ENCODE measurements at regions not wholly inside any gene's neighbourhood (a gene's known extent, or its start where the extent isn't known, plus 50 kb on each side); places are given as distances from the start of the nearest gene placed in this dataset.

DNA sequence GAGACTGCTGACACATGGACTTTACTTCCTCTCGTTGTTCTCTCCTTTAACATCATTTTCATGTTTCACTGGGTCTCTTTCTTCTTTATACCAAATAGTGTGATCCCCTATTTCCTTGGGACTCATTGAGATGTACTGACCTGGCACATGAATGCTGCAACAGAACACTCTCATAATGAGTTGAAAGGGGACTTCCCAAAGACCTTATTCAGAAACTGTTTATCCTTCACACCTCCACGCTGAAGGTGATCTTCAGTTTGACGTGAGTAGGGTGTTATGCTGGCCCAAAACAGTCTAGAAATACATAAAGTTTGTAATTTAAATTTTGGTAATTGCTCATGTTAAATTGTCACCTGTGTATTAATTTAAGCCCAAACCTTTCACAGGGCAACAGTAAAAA lies 1096.8 kb upstream of the GYPC start:
- TF ChIP-seq, protein P1, sequence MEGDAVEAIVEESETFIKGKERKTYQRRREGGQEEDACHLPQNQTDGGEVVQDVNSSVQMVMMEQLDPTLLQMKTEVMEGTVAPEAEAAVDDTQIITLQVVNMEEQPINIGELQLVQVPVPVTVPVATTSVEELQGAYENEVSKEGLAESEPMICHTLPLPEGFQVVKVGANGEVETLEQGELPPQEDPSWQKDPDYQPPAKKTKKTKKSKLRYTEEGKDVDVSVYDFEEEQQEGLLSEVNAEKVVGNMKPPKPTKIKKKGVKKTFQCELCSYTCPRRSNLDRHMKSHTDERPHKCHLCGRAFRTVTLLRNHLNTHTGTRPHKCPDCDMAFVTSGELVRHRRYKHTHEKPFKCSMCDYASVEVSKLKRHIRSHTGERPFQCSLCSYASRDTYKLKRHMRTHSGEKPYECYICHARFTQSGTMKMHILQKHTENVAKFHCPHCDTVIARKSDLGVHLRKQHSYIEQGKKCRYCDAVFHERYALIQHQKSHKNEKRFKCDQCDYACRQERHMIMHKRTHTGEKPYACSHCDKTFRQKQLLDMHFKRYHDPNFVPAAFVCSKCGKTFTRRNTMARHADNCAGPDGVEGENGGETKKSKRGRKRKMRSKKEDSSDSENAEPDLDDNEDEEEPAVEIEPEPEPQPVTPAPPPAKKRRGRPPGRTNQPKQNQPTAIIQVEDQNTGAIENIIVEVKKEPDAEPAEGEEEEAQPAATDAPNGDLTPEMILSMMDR (conservative IDR thresholded peaks at IDR 0.05) = no peak
- H3K27ac ChIP-seq = no peak overlapping the region

DNA sequence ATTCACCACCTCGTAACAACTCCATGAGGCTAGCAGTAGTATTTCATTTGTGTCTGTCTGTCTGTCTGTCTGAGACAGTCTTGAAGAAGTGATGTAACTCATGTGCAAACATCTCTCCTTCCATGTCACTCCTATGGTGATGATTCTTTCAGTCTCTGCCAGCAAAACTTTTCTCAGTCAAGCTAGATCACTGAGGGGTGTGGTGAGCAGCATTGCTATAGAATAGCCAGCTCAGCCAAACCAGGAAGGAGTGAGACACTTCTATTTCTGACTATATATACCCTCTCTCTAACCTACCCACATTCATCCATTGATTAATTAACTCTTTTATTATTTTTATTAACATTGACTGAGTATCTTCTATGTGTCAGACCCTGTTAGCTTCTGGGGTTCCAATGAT lies 1095.1 kb upstream of the GYPC start:
- TF ChIP-seq, protein P1 (conservative IDR thresholded peaks at IDR 0.05) = no peak

DNA sequence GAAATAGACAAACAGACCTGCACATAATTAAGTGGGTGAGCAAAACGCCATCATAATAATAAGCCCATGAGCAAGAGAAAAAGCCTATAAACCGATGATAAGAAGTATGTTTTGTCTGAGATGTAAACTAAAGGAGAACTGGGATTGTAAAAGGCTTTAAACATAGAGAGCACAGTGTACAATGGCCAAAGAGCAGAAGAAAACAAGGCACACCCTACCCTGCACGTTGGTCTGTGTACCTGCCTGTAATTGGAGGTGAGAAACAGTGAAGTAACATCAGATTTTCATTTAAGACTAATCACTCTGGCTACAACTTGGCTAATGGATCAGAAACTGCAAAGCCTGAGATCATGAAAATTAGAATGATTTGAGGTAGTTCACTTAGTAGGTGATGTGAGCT lies 1094.7 kb upstream of the GYPC start:
- TF ChIP-seq, protein P1 (conservative IDR thresholded peaks at IDR 0.05) = no peak
- no peak overlapping the region for H3K27ac ChIP-seq

More for the DNA sequence above, 1095.1 kb upstream of the GYPC start:
- no peak overlapping the region for H3K27ac ChIP-seq

DNA sequence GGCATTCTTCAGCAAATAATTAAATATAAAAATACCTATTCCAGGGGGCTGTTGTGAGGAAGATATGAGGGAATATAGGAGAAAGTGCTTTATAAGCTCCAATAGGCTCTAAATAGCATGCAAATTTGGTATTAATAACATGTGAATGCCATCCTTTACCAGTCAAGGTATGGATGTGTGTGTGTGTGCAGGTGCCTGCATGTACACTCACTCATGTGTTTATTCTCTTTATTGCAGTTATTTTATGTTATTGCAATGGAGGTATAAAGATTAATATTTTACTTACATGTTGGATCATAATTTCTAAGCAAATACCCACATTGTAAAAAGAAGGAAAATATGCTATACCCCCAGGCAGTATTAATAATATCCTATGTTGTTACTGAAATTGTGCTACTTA lies 1093.0 kb upstream of the GYPC start:
- TF ChIP-seq, protein P1 (conservative IDR thresholded peaks at IDR 0.05) = no peak
- no peak overlapping the region for H3K27ac ChIP-seq

DNA sequence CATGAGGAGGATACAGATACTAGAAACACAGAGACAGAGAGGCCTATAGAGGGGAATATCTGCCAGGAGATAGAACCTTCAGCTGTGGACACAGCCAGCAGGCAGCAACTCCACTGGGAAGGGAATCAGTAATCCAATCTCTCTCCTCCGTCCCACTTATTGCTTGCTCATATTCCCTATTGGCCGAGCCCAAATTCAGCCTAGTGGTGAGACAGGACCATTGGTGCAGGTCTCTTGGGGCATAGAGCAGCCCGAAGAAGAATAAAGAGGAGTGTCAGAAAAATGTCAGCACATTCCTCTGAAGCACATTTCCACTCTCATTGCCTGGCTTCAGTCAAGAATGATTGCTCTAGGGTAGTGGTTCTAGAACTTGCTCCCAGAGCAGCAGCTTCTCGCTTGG lies 1091.5 kb upstream of the GYPC start:
- TF ChIP-seq, protein P1 (conservative IDR thresholded peaks at IDR 0.05) = no peak
- no peak overlapping the region for H3K27ac ChIP-seq

DNA sequence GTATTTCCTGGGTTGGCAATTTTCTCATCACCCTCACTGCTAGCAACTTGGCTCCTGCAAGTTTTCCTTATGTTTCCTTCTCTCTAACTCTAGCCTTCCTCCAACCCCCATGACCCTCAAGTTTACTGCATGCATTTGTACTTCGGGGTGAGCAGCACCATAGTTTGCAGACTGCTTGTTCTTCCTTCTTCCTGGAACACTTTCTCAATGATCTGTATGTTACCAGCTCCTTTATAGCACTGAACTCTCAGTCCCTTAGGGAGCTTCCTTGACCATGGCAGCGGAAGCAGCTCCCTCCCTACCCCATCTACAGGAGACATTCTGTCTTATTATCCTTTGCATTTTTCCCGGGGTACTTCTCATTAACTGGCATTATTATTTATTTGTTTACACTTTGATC lies 1089.5 kb upstream of the GYPC start:
- no peak overlapping the region for H3K27ac ChIP-seq
- TF ChIP-seq, protein P1 (conservative IDR thresholded peaks at IDR 0.05) = no peak

DNA sequence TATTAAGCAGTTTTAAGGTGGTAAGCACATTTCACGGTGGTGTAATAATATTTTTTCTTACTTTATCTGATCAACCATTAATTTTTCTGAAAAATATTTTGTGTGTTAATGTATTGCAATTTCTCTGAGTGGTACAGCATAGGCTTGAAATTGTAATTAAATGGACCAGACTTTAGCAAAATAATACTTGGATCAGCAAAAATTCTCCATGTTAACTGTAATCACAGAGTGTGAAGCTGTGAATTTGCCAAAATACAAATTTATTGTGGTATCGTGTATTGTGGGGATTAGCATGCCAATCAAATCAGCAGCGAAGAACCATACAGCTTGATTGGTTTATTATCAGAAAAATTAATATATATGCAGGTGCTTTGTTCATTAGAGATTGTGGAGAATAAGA lies 1088.9 kb upstream of the GYPC start:
- no peak overlapping the region for H3K27ac ChIP-seq
- TF ChIP-seq, protein P1 (conservative IDR thresholded peaks at IDR 0.05) = no peak

DNA sequence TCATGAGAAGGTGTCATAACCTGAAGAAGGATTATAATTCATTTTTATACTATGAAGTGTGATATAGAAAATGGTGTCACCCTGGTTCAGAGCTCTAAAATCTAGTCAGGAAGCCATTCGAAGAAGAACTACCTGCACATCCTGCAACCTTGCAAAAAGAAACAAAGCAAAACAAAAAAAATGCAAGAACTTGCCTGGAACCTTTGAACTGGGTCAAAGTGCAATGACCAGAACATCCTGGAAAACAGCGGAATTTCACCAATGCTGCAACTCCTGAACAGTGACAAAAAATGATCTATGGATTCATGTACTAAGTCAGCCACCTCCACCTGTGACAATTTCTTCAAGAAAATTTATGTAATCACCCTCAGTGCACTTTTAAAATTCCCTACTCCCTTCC lies 1083.3 kb upstream of the GYPC start:
- no peak overlapping the region for H3K27ac ChIP-seq
- TF ChIP-seq, protein P1 (conservative IDR thresholded peaks at IDR 0.05) = no peak
